Aorta (tissue), 5 donors: ENCODE measurements at regions not wholly inside any gene's neighbourhood (a gene's known extent, or its start where the extent isn't known, plus 50 kb on each side); places are given as distances from the start of the nearest gene placed in this dataset.

Source experiments
- ATAC-seq: fragments of 200-7000 bp; cut with Tn5 transposase; one replicate; pipeline ENCODE4 v1.9.1; 2022; ENCODE audit warnings: moderate library complexity; ENCODE audit not compliant: low FRiP score
- DNase-seq, 2 donors: peaks; one replicate each; pipeline ENCODE4 v3.0.0-alpha.2; 2020
- H3K27ac ChIP-seq, 2 donors: one replicate each; pipeline ENCODE4 v1.5.1; 2013; ENCODE audit warnings: low read length in 2 of 2, mild to moderate bottlenecking in 2 of 2, moderate library complexity in 2 of 2, control low read depth in 1 of 2, inconsistent platforms in 1 of 2, low read depth in 1 of 2
- H3K27me3 ChIP-seq, 2 donors: one replicate each; pipeline ENCODE4 v1.6.1; 2013; ENCODE audit warnings: control low read depth in 1 of 2, low read length in 1 of 2, mild to moderate bottlenecking in 1 of 2, moderate library complexity in 1 of 2; ENCODE audit not compliant: insufficient read depth in 2 of 2, control insufficient read depth in 1 of 2
- H3K36me3 ChIP-seq, 2 donors: one replicate each; pipeline ENCODE4 v1.6.1; 2013; ENCODE audit warnings: control low read depth in 1 of 2, low read length in 1 of 2, mild to moderate bottlenecking in 1 of 2; ENCODE audit not compliant: insufficient read depth in 2 of 2, control insufficient read depth in 1 of 2
- H3K4me1 ChIP-seq, 2 donors: one replicate each; pipeline ENCODE4 v1.6.1; 2013; ENCODE audit warnings: low read length in 2 of 2, control low read depth in 1 of 2, mild to moderate bottlenecking in 1 of 2, moderate library complexity in 1 of 2; ENCODE audit not compliant: insufficient read depth in 2 of 2, control insufficient read depth in 1 of 2
- H3K4me3 ChIP-seq, 2 donors: one replicate each; pipeline ENCODE4 v1.5.1; 2013; ENCODE audit warnings: low read length in 2 of 2, control low read depth in 1 of 2, mild to moderate bottlenecking in 1 of 2
- H3K9me3 ChIP-seq: one replicate; pipeline ENCODE4 v1.6.1; 2013; ENCODE audit warnings: mild to moderate bottlenecking, low read length; ENCODE audit not compliant: control insufficient read depth
- whole genome bisulfite sequencing, 2 donors: extraction: QIAGEN DNeasy Blood & Tissue Kit; methylation state at CpG; one replicate each; pipeline ENCODE4 v1.1.7; 2013; 5-methylcytosine and 5-hydroxymethylcytosine counted together
- intact Hi-C, 2 donors: fragments of 100-400 bp; cut with DNase I; formaldehyde crosslinking; loops; one replicate each; pipeline versions ENCODE4 v1.14.2 to v1.15.0; 2022
- donor health status: healthy with polysubstance abuse.
- donor health status: Bipolar disorder and iron deficiency.
- donor health status: DM: no; HTN: no; CAD: no.
- donor health status: DM: no; HTN: no; CAD: no.
- donor health status: DM: yes; HTN: yes; CAD: no.

- Histone ChIP-seq H3K36me3 (no peaks in the 10 kb centered on the region), H3K9me3 (no peaks in the 10 kb centered on the region), H3K4me3 (no peak overlapping the region), H3K27ac (no peak overlapping the region), H3K27me3 (no peaks in the 10 kb centered on the region), H3K4me1 (no peaks in the 10 kb centered on the region)
- ATAC-seq (no peak), DNase-seq (no peak)
- WGBS, 2 donors, result 75 to 90% methylated on average over 2 of the region's 2 CpGs
- intact Hi-C loops, result no loop called here
These were observed 872.8 kb upstream of the CDH9 start for GRCh38 chr5:27911216-27911615.

- Histone ChIP-seq H3K9me3 (no peaks in the 10 kb centered on the region), H3K27me3 (no peaks in the 10 kb centered on the region), H3K4me1 (no peaks in the 10 kb centered on the region), H3K36me3 (no peaks in the 10 kb centered on the region), H3K4me3 (no peak overlapping the region), H3K27ac (no peak overlapping the region)
- no peak for DNase-seq
- intact Hi-C loops, result no loop called here
- WGBS, 2 donors, result 74 to 78% methylated on average over 5 of the region's 5 CpGs
- no peak for ATAC-seq
These were observed 870.0 kb upstream of the CDH9 start for GRCh38 chr5:27908341-27908740.

- no peaks in the 10 kb centered on the region for H3K9me3 ChIP-seq
- WGBS, 2 donors, result 60% methylated on average over 2 of the region's 2 CpGs
- intact Hi-C loops, result no loop called here
- H3K27ac ChIP-seq, result no peak overlapping the region
- DNase-seq, result no peak
- ATAC-seq, result no peak
- H3K4me3 ChIP-seq, result no peak overlapping the region
- no peaks in the 10 kb centered on the region for H3K36me3 ChIP-seq
- no peaks in the 10 kb centered on the region for H3K4me1 ChIP-seq
- no peaks in the 10 kb centered on the region for H3K27me3 ChIP-seq
These were observed 868.7 kb upstream of the CDH9 start for GRCh38 chr5:27906931-27907601.

- Histone ChIP-seq H3K27me3 (no peaks in the 10 kb centered on the region), H3K4me1 (no peaks in the 10 kb centered on the region), H3K4me3 (no peak overlapping the region), H3K9me3 (peaks cover under 1% of the 10 kb centered on the region), H3K27ac (no peak overlapping the region), H3K36me3 (no peaks in the 10 kb centered on the region)
- WGBS, 2 donors, result 56 to 85% methylated on average over 2 of the region's 2 CpGs
- DNase-seq (no peak), ATAC-seq (no peak)
- intact Hi-C loops, result no loop called here
These were observed 868.1 kb upstream of the CDH9 start for GRCh38 chr5:27906481-27906880.

DNA sequence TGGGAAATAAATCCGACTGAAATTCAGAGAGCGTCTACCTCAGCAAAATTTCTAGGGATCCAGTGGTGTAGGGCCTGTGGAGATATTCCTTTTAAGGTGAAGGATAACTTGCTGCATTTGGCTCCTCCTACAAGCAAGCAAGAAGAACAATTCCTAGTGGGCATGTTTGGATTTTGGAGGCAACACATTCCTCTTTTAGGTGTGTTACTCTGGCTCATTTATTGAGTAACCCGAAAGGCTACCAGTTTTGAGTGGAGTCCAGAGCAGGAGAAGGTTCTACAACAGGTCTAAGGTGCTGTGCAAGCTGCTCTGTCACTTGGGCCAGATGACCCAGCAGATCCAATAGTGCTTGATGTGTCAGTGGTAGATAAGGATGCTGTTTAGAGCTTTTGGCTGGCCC lies 862.4 kb upstream of the CDH9 start:
- Histone ChIP-seq H3K4me3 (no peak overlapping the region), H3K27me3 (no peaks in the 10 kb centered on the region), H3K9me3 (peaks cover 3% of the 10 kb centered on the region), H3K36me3 (no peaks in the 10 kb centered on the region), H3K4me1 (no peaks in the 10 kb centered on the region), H3K27ac (no peak overlapping the region)
- ATAC-seq, result no peak
- intact Hi-C loops, result no loop called here
- no peak for DNase-seq
- 72 to 76% methylated on average over 3 of the region's 3 CpGs for WGBS, 2 donors

DNA sequence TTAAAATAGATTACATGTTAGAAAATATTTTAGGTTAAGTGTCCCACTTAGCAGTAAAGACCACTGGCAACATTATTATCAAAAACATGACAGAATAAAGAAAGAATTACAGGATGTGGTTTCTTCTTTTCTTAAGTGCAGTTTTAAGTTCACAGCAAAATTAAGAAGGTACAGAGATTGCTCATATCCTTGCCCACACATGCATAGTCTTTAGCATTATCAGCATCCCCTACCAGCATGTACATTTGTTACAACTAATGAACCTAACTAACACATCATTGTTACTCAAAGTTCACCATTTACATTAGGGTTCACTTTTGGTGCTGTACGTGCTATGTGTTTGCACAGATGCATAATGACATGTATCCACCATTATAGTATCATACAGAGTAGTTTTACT lies 837.7 kb upstream of the CDH9 start:
- no peaks in the 10 kb centered on the region for H3K9me3 ChIP-seq
- DNase-seq (no peak), ATAC-seq (no peak)
- H3K4me3 ChIP-seq, result no peak overlapping the region
- H3K4me1 ChIP-seq, result no peaks in the 10 kb centered on the region
- 66 to 70% methylated on average over 1 of the region's 1 CpG for WGBS, 2 donors
- no peaks in the 10 kb centered on the region for H3K36me3 ChIP-seq
- H3K27ac ChIP-seq, result no peak overlapping the region
- intact Hi-C loops, result no loop called here
- no peaks in the 10 kb centered on the region for H3K27me3 ChIP-seq

GRCh38 chr5:27875148-27875547 lies 836.8 kb upstream of the CDH9 start:
- no peaks in the 10 kb centered on the region for H3K4me1 ChIP-seq
- no peaks in the 10 kb centered on the region for H3K27me3 ChIP-seq
- DNase-seq (no peak), ATAC-seq (no peak)
- peaks cover 1% of the 10 kb centered on the region for H3K9me3 ChIP-seq
- no peak overlapping the region for H3K4me3 ChIP-seq
- intact Hi-C loops, result no loop called here
- no peaks in the 10 kb centered on the region for H3K36me3 ChIP-seq
- no peak overlapping the region for H3K27ac ChIP-seq

- ATAC-seq (no peak), DNase-seq (no peak)
- Histone ChIP-seq H3K4me1 (no peaks in the 10 kb centered on the region), H3K4me3 (no peak overlapping the region), H3K9me3 (peaks cover 1% of the 10 kb centered on the region), H3K36me3 (no peaks in the 10 kb centered on the region), H3K27me3 (no peaks in the 10 kb centered on the region), H3K27ac (no peak overlapping the region)
- whole genome bisulfite sequencing, 2 donors, result 94 to 96% methylated on average over 2 of the region's 2 CpGs
- intact Hi-C loops, result no loop called here
These were observed 829.9 kb upstream of the CDH9 start for GRCh38 chr5:27868292-27868691.

GRCh38 chr5:27855491-27855890 lies 817.1 kb upstream of the CDH9 start:
- H3K27me3 ChIP-seq, result no peaks in the 10 kb centered on the region
- H3K4me1 ChIP-seq, result no peaks in the 10 kb centered on the region
- WGBS, 2 donors, result 68 to 85% methylated on average over 1 of the region's 1 CpG
- no peaks in the 10 kb centered on the region for H3K9me3 ChIP-seq
- no peak overlapping the region for H3K27ac ChIP-seq
- no peak for DNase-seq
- H3K4me3 ChIP-seq, result no peak overlapping the region
- intact Hi-C loops, result no loop called here
- no peaks in the 10 kb centered on the region for H3K36me3 ChIP-seq
- no peak for ATAC-seq
